ENCODE measurements at regions not wholly inside any gene's neighbourhood (a gene's known extent, or its start where the extent isn't known, plus 50 kb on each side); places are given as distances from the start of the nearest gene placed in this dataset.

DNA sequence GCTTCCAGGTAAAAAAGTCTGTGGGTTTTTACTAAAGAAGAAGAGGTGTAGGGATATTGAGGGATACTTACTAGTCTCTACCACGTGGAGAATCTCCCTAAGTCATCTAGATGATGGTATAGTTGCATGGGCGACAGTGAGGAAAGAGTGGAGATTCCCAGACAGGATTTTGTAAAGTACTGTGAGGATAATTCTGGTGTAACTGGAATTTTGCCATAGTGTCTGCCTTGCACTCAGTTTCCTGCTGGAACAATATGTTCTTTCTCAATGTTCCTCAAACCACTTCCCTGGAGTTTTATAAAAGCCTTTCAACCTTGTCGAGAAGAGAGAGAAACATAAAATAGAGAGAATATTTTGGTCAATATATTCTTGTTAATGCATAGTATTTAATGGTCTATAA is 95.1 kb upstream of the WLS start:
- TF ChIP-seq, protein P1, sequence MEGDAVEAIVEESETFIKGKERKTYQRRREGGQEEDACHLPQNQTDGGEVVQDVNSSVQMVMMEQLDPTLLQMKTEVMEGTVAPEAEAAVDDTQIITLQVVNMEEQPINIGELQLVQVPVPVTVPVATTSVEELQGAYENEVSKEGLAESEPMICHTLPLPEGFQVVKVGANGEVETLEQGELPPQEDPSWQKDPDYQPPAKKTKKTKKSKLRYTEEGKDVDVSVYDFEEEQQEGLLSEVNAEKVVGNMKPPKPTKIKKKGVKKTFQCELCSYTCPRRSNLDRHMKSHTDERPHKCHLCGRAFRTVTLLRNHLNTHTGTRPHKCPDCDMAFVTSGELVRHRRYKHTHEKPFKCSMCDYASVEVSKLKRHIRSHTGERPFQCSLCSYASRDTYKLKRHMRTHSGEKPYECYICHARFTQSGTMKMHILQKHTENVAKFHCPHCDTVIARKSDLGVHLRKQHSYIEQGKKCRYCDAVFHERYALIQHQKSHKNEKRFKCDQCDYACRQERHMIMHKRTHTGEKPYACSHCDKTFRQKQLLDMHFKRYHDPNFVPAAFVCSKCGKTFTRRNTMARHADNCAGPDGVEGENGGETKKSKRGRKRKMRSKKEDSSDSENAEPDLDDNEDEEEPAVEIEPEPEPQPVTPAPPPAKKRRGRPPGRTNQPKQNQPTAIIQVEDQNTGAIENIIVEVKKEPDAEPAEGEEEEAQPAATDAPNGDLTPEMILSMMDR (IDR thresholded peaks at IDR 0.05; ENCODE audit: insufficient read depth, low read depth, low read length): no peak
- TF ChIP-seq EZH2 (IDR thresholded peaks at IDR 0.05; ENCODE audit: insufficient read depth, low read length): no peak

Measured in astrocyte (in vitro differentiated cells and primary cell).